ENCODE measurements at regions not wholly inside any gene's neighbourhood (a gene's known extent, or its start where the extent isn't known, plus 50 kb on each side); places are given as distances from the start of the nearest gene placed in this dataset.

DNA sequence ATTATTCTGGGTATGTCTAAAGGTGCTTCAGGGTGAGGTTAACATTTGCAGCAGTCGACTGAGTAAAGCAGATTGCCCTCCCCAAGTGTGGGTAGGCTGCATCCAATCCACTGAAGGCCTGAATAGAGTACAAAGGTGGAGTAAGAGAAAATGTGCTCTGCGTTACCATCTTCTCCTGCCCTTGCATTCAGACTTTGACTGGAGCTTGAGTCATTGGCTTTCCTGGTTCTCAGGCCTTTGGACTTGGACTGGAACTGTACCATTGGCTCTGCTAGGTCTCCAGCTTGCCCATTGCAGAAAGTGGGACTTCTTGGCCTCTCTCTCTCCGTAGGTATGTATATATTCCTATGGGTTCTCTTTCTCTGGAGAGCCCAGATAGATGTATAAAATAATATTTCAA is 120.9 kb upstream of the CNTLN start:
- TF ChIP-seq RFXANK (CRISPR knock-in tag; IDR thresholded peaks at IDR 0.05) (no peak), CEBPB (IDR thresholded peaks at IDR 0.05; ENCODE audit: borderline replicate concordance, low read depth, low read length) (no peak), NFRKB (IDR thresholded peaks at IDR 0.05) (no peak)
- TF ChIP-seq, protein P1, sequence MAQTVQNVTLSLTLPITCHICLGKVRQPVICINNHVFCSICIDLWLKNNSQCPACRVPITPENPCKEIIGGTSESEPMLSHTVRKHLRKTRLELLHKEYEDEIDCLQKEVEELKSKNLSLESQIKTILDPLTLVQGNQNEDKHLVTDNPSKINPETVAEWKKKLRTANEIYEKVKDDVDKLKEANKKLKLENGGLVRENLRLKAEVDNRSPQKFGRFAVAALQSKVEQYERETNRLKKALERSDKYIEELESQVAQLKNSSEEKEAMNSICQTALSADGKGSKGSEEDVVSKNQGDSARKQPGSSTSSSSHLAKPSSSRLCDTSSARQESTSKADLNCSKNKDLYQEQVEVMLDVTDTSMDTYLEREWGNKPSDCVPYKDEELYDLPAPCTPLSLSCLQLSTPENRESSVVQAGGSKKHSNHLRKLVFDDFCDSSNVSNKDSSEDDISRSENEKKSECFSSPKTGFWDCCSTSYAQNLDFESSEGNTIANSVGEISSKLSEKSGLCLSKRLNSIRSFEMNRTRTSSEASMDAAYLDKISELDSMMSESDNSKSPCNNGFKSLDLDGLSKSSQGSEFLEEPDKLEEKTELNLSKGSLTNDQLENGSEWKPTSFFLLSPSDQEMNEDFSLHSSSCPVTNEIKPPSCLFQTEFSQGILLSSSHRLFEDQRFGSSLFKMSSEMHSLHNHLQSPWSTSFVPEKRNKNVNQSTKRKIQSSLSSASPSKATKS (CRISPR knock-in tag; IDR thresholded peaks at IDR 0.05), result no peak
